ENCODE measurements at regions not wholly inside any gene's neighbourhood (a gene's known extent, or its start where the extent isn't known, plus 50 kb on each side); places are given as distances from the start of the nearest gene placed in this dataset.

- no peak for DNase-seq (ENCODE audit: low read depth in 3 of 3)
These were observed 145.1 kb upstream of the MKLN1 start for GRCh38 chr7:131182446-131183058.

GRCh38 chr7:131183072-131183471 lies 144.6 kb upstream of the MKLN1 start:
- no peak for DNase-seq (ENCODE audit: low read depth in 3 of 3)

GRCh38 chr7:131183611-131184119 lies 144.0 kb upstream of the MKLN1 start:
- DNase-seq (ENCODE audit: low read depth in 3 of 3): no peak

GRCh38 chr7:131186816-131187215 lies 140.9 kb upstream of the MKLN1 start:
- DNase-seq (ENCODE audit: low read depth in 3 of 3): no peak

GRCh38 chr7:131188367-131189339 lies 139.0 kb upstream of the MKLN1 start:
- peak; percentile 15 to 45 (median 22) for DNase-seq (ENCODE audit: low read depth in 3 of 3)

GRCh38 chr7:131189488-131189887 lies 138.2 kb upstream of the MKLN1 start:
- DNase-seq (ENCODE audit: low read depth in 3 of 3): no peak

- no peak for DNase-seq (ENCODE audit: low read depth in 3 of 3)
These were observed 137.5 kb upstream of the MKLN1 start for GRCh38 chr7:131190146-131190545.

GRCh38 chr7:131190581-131190980 lies 137.1 kb upstream of the MKLN1 start:
- no peak for DNase-seq (ENCODE audit: low read depth in 3 of 3)

- DNase-seq (ENCODE audit: low read depth in 3 of 3): no peak
These were observed 133.4 kb upstream of the MKLN1 start for GRCh38 chr7:131194070-131194865.

- no peak for DNase-seq (ENCODE audit: low read depth in 3 of 3)
These were observed 130.9 kb upstream of the MKLN1 start for GRCh38 chr7:131196803-131197202.

- no peak for DNase-seq (ENCODE audit: low read depth in 3 of 3)
These were observed 129.6 kb upstream of the MKLN1 start for GRCh38 chr7:131197920-131198615.

- DNase-seq (ENCODE audit: low read depth in 3 of 3): no peak
These were observed 125.2 kb upstream of the MKLN1 start for GRCh38 chr7:131202451-131202850.

- no peak for DNase-seq (ENCODE audit: low read depth in 3 of 3)
These were observed 124.2 kb upstream of the MKLN1 start for GRCh38 chr7:131203291-131203976.

- DNase-seq (ENCODE audit: low read depth in 3 of 3): no peak
These were observed 118.9 kb upstream of the MKLN1 start for GRCh38 chr7:131208777-131209176.

GRCh38 chr7:131210618-131211017 lies 117.1 kb upstream of the MKLN1 start:
- DNase-seq (ENCODE audit: low read depth in 3 of 3): no peak

GRCh38 chr7:131211500-131211899 lies 116.2 kb upstream of the MKLN1 start:
- no peak for DNase-seq (ENCODE audit: low read depth in 3 of 3)

GRCh38 chr7:131212114-131212513 lies 115.6 kb upstream of the MKLN1 start:
- DNase-seq (ENCODE audit: low read depth in 3 of 3): no peak

- no peak for DNase-seq (ENCODE audit: low read depth in 3 of 3)
These were observed 108.9 kb upstream of the MKLN1 start for GRCh38 chr7:131218727-131219128.

- no peak for DNase-seq (ENCODE audit: low read depth in 3 of 3)
These were observed 108.2 kb upstream of the MKLN1 start for GRCh38 chr7:131219312-131220041.

- no peak for DNase-seq (ENCODE audit: low read depth in 3 of 3)
These were observed 106.6 kb upstream of the MKLN1 start for GRCh38 chr7:131221061-131221460.
